ENCODE measurements at regions not wholly inside any gene's neighbourhood (a gene's known extent, or its start where the extent isn't known, plus 50 kb on each side); places are given as distances from the start of the nearest gene placed in this dataset.

- TF ChIP-seq CTCF (IDR thresholded peaks at IDR 0.05; ENCODE audit: low read depth, low read length, poor library complexity, severe bottlenecking) (no peak), EZH2phosphoT487 (IDR thresholded peaks at IDR 0.05; ENCODE audit: borderline replicate concordance, low read length) (no peak)
Measured at GRCh38 chr5:8628521-8628920, 759.6 kb downstream of the MTRR start.
